HCT116 (cell line): ENCODE measurements at regions not wholly inside any gene's neighbourhood (a gene's known extent, or its start where the extent isn't known, plus 50 kb on each side); places are given as distances from the start of the nearest gene placed in this dataset.

Experiments used
- ATAC-seq: fragments of 200-7000 bp; cut with Tn5 transposase; 2 replicates; pipeline ENCODE4 v1.9.1; 2020; ENCODE audit warnings: mild to moderate bottlenecking, moderate library complexity
- BruUV-seq: library from RNA; stranded (reverse); fragments of 400-500 nt; replicated peaks from 2 replicates; lab custom pipeline; 2021; lab: Mats Ljungman, UMichigan
- CTCF ChIA-PET: fragments of 300-600 bp; sonication (Branson Sonifier 250); formaldehyde crosslinking; loops from one replicate; lab custom pipeline; 2021; ENCODE audit warnings: antibody characterized with exemption; lab: Charles Lee
- POLR2A ChIA-PET: fragments of 300-600, 350-600 bp; sonication (Branson Sonifier 250); formaldehyde crosslinking; loops from one replicate; lab custom pipeline; 2021; ENCODE audit warnings: antibody characterized with exemption; lab: Charles Lee
- RAD21 ChIA-PET, 2 experiments: fragments of 300-600 bp; sonication (Branson Sonifier 250); formaldehyde crosslinking; loops; one replicate each; lab custom pipeline; 2023; ENCODE audit warnings: low total read pairs in 2 of 2; ENCODE audit not compliant: uncharacterized antibody in 2 of 2, unreplicated experiment in 2 of 2, low non-redundant PET in 1 of 2; lab: Charles Lee
- DNase-seq: peaks from one replicate; pipeline ENCODE4 v3.0.0-alpha.2; 2010; ENCODE audit warnings: low read depth, low spot score
- H2AFZ ChIP-seq: fragments of 200-600 bp; shearing (Covaris generic), sonication (generic); 2 replicates; pipeline ENCODE4 v1.6.1; 2017; ENCODE audit warnings: low read depth, mixed run types, mixed read lengths, antibody characterized with exemption, low read length; ENCODE audit not compliant: poor library complexity, severe bottlenecking
- H3K27ac ChIP-seq: 2 replicates; pipeline ENCODE4 v1.5.1; 2012; ENCODE audit warnings: low read depth, low read length
- H3K27me3 ChIP-seq: fragments of 200-600 bp; sonication (generic); 2 replicates; pipeline ENCODE4 v1.6.1; 2016; ENCODE audit warnings: mixed run types, low read length, mixed read lengths; ENCODE audit not compliant: insufficient read depth
- H3K36me3 ChIP-seq, 2 experiments: fragments of 200-500 bp in 1 of 2; fragments of 200-600 bp in 1 of 2; sonication (Bioruptor generic) in 1 of 2; sonication (generic) in 1 of 2; 2 replicates each; pipeline versions ENCODE4 v1.5.1 to v1.6.1; 2014 to 2016; ENCODE audit warnings: low read length in 2 of 2, inconsistent platforms in 1 of 2, mixed read lengths in 1 of 2, mixed run types in 1 of 2; ENCODE audit not compliant: insufficient read depth in 2 of 2, control insufficient read depth in 1 of 2
- H3K4me1 ChIP-seq, 2 experiments: fragments of 200-600 bp in 1 of 2; sonication (generic) in 1 of 2; 2 replicates each; pipeline versions ENCODE4 v1.5.1 to v1.6.1; 2012 to 2017; ENCODE audit warnings: low read length in 2 of 2, inconsistent platforms in 1 of 2, mild to moderate bottlenecking in 1 of 2, mixed read lengths in 1 of 2, mixed run types in 1 of 2, moderate library complexity in 1 of 2; ENCODE audit not compliant: insufficient read depth in 2 of 2, control insufficient read depth in 1 of 2
- H3K4me2 ChIP-seq: fragments of 200-600 bp; sonication (generic); 2 replicates; pipeline ENCODE4 v1.6.1; 2017; ENCODE audit warnings: mixed run types, low read length, mixed read lengths
- H3K4me3 ChIP-seq, 2 experiments: fragments of 200-600 bp in 1 of 2; sonication (generic) in 1 of 2; replicated peaks in 1 of 2; 2 replicates each; pipeline ENCODE4 v1.5.1; 2011 to 2016; ENCODE audit warnings: low read length in 2 of 2, control low read depth in 1 of 2, low read depth in 1 of 2, mild to moderate bottlenecking in 1 of 2, mixed read lengths in 1 of 2, mixed run types in 1 of 2
- H3K79me2 ChIP-seq: fragments of 200-600 bp; sonication (generic); 2 replicates; pipeline ENCODE4 v1.6.1; 2017; ENCODE audit warnings: mild to moderate bottlenecking, mixed run types, low read length, moderate library complexity, mixed read lengths; ENCODE audit not compliant: insufficient read depth
- H3K9ac ChIP-seq: fragments of 200-600 bp; sonication (generic); 2 replicates; pipeline ENCODE4 v1.6.1; 2016; ENCODE audit warnings: low read length, mixed read lengths
- H3K9me2 ChIP-seq: fragments of 200-600 bp; sonication (generic), shearing (Covaris generic); 2 replicates; pipeline ENCODE4 v1.6.1; 2017; ENCODE audit warnings: mixed run types, mild to moderate bottlenecking, moderate library complexity; ENCODE audit not compliant: insufficient read depth
- H3K9me3 ChIP-seq, 2 experiments: fragments of 200-500 bp in 1 of 2; fragments of 200-600 bp in 1 of 2; sonication (Bioruptor generic) in 1 of 2; sonication (generic) in 1 of 2; 2 replicates each; pipeline ENCODE4 v1.6.1; 2014 to 2017; ENCODE audit warnings: low read length in 2 of 2, mixed read lengths in 2 of 2, inconsistent platforms in 1 of 2, low read depth in 1 of 2, mild to moderate bottlenecking in 1 of 2, mixed run types in 1 of 2, moderate library complexity in 1 of 2; ENCODE audit not compliant: control insufficient read depth in 1 of 2, insufficient read depth in 1 of 2
- H4K20me1 ChIP-seq: fragments of 200-600 bp; sonication (generic), shearing (Covaris generic); 2 replicates; pipeline ENCODE4 v1.6.1; 2017; ENCODE audit warnings: mixed run types, mild to moderate bottlenecking, moderate library complexity; ENCODE audit not compliant: insufficient read depth
- CBX3 ChIP-seq: IDR thresholded peaks from 2 replicates; pipeline ENCODE4 v1.6.1; 2012; ENCODE audit warnings: low read depth
- CEBPB ChIP-seq: IDR thresholded peaks from 2 replicates; pipeline ENCODE4 v1.6.1; 2012; ENCODE audit warnings: low read depth
- CTCF ChIP-seq, 3 experiments: fragments of 200-600 bp in 1 of 3; sonication (generic) in 1 of 3; IDR thresholded peaks in 2 of 3; conservative IDR thresholded peaks in 1 of 3; 2 replicates each; pipeline ENCODE4 v1.5.1; 2012 to 2017; ENCODE audit warnings: low read depth in 2 of 3, low read length in 2 of 3, antibody characterized with exemption in 1 of 3, borderline replicate concordance in 1 of 3, control low read depth in 1 of 3, mild to moderate bottlenecking in 1 of 3, mixed read lengths in 1 of 3, mixed run types in 1 of 3, moderate library complexity in 1 of 3; ENCODE audit not compliant: insufficient read depth in 1 of 3
- EGR1 ChIP-seq: IDR thresholded peaks from 2 replicates; pipeline ENCODE4 v1.6.1; 2012; ENCODE audit warnings: low read depth
- ELF1 ChIP-seq: IDR thresholded peaks from 2 replicates; pipeline ENCODE4 v1.6.1; 2012; ENCODE audit warnings: low read depth, borderline replicate concordance
- EZH2 ChIP-seq: fragments of 200-600 bp; sonication (generic); IDR thresholded peaks from 2 replicates; pipeline ENCODE4 v1.6.1; 2017; ENCODE audit warnings: antibody characterized with exemption, mixed run types
- EZH2phosphoT487 ChIP-seq: fragments of 200-600 bp; IDR thresholded peaks from 2 replicates; pipeline ENCODE4 v1.6.1; 2018; ENCODE audit warnings: antibody characterized with exemption, borderline replicate concordance
- MAX ChIP-seq: IDR thresholded peaks from 2 replicates; pipeline ENCODE4 v1.6.1; 2012
- POLR2A ChIP-seq: IDR thresholded peaks from 2 replicates; pipeline ENCODE4 v1.7.0; 2011; ENCODE audit warnings: borderline replicate concordance; ENCODE audit not compliant: insufficient read depth, insufficient read length; ENCODE audit errors: extremely low read depth
- RAD21 ChIP-seq: IDR thresholded peaks from 2 replicates; pipeline ENCODE4 v1.6.1; 2012; ENCODE audit warnings: low read depth, mild to moderate bottlenecking
- SIN3A ChIP-seq: IDR thresholded peaks from 2 replicates; pipeline ENCODE4 v1.6.1; 2012; ENCODE audit warnings: low read depth
- SRF ChIP-seq: IDR thresholded peaks from 2 replicates; pipeline ENCODE4 v1.6.1; 2012; ENCODE audit warnings: low read depth
- TCF7L2 ChIP-seq: IDR thresholded peaks from 2 replicates; pipeline ENCODE4 v1.7.0; 2011; ENCODE audit warnings: borderline replicate concordance, inconsistent platforms; ENCODE audit not compliant: insufficient read depth, insufficient read length; ENCODE audit errors: extremely low read depth
- YY1 ChIP-seq: IDR thresholded peaks from 2 replicates; pipeline ENCODE4 v1.6.1; 2011; ENCODE audit warnings: low read length, low read depth, moderate library complexity, mild to moderate bottlenecking; ENCODE audit not compliant: insufficient replicate concordance; ENCODE audit errors: extremely low read depth
- ZBTB33 ChIP-seq: IDR thresholded peaks from 2 replicates; pipeline ENCODE4 v1.6.1; 2011; ENCODE audit warnings: mild to moderate bottlenecking, low read length, moderate library complexity; ENCODE audit not compliant: insufficient replicate concordance; ENCODE audit errors: extremely low read depth
- ZFX ChIP-seq: fragments of 450-650 bp; IDR thresholded peaks from 2 replicates; pipeline ENCODE4 v1.6.1; 2017
- ZNF274 ChIP-seq: fragments of 200-500 bp; sonication (Bioruptor generic); IDR thresholded peaks from 2 replicates; pipeline ENCODE4 v1.6.1; 2014; ENCODE audit warnings: mild to moderate bottlenecking, low read depth, low read length, inconsistent platforms
- intact Hi-C: fragments of 100-400 bp; cut with micrococcal nuclease; formaldehyde crosslinking; loops from 2 replicates; pipeline ENCODE4 v1.10.0; 2022
- TF ChIP-seq, protein P1 (sequence below): IDR thresholded peaks from 2 replicates; pipeline ENCODE4 v1.6.1; 2012
- TF ChIP-seq, protein P2 (sequence below): IDR thresholded peaks from 2 replicates; pipeline ENCODE4 v1.6.1; 2012; ENCODE audit warnings: low read depth

GRCh38 chr5:103476811-103477210 is 85.8 kb downstream of the NUDT12 start:
- ChIA-PET CTCF (interaction anchor here (3.9 kb wide), 1 partner anchor 244 kb away, joined by 42 read pairs; no protein-coding TSS in a partner anchor), POLR2A (no interaction called here)
- no TSS peak for BruUV-seq

More at GRCh38 chr5:103476811-103477210, 85.8 kb downstream of the NUDT12 start:
- Histone ChIP-seq H3K4me1 (no peaks in the 10 kb centered on the region), H4K20me1 (no peaks in the 10 kb centered on the region), H3K4me3 (no peak overlapping the region), H3K9me2 (no peaks in the 10 kb centered on the region), H3K36me3 (no peaks in the 10 kb centered on the region), H3K27me3 (no peaks in the 10 kb centered on the region), H2AFZ (no peak overlapping the region), H3K27ac (no peak overlapping the region), H3K9ac (no peak overlapping the region), H3K79me2 (no peaks in the 10 kb centered on the region), H3K9me3 (no peaks in the 10 kb centered on the region), H3K4me2 (no peak overlapping the region)
- no peak for DNase-seq
- no peak for ATAC-seq
- RAD21 ChIA-PET = no interaction called here
- intact Hi-C loops = loop anchor here (5.0 to 10.0 kb wide), 3 partner anchors 340 to 922 kb away; no protein-coding TSS in a partner anchor
- no peak for TF ChIP-seq CEBPB
- TF ChIP-seq ZFX = no peak
- no peak for TF ChIP-seq MAX
- TF ChIP-seq POLR2A = no peak
- no peak for TF ChIP-seq CBX3
- TF ChIP-seq TCF7L2 = no peak
- TF ChIP-seq EGR1 = no peak
- no peak for TF ChIP-seq SRF
- TF ChIP-seq, protein P1, sequence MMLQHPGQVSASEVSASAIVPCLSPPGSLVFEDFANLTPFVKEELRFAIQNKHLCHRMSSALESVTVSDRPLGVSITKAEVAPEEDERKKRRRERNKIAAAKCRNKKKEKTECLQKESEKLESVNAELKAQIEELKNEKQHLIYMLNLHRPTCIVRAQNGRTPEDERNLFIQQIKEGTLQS = no peak
- TF ChIP-seq SIN3A = no peak
- no peak for TF ChIP-seq CTCF (IDR thresholded peaks at IDR 0.05 in 2 of 3, conservative IDR thresholded peaks at IDR 0.05 in 1 of 3; ENCODE audit: borderline replicate concordance in 1 of 3, insufficient read depth in 1 of 3, low read depth in 2 of 3, low read length in 2 of 3)
- TF ChIP-seq ZNF274 = no peak
- no peak for TF ChIP-seq ZBTB33
- TF ChIP-seq EZH2 = no peak
- TF ChIP-seq YY1 = no peak
- no peak for TF ChIP-seq ELF1
- TF ChIP-seq EZH2phosphoT487 = no peak
- TF ChIP-seq, protein P2, sequence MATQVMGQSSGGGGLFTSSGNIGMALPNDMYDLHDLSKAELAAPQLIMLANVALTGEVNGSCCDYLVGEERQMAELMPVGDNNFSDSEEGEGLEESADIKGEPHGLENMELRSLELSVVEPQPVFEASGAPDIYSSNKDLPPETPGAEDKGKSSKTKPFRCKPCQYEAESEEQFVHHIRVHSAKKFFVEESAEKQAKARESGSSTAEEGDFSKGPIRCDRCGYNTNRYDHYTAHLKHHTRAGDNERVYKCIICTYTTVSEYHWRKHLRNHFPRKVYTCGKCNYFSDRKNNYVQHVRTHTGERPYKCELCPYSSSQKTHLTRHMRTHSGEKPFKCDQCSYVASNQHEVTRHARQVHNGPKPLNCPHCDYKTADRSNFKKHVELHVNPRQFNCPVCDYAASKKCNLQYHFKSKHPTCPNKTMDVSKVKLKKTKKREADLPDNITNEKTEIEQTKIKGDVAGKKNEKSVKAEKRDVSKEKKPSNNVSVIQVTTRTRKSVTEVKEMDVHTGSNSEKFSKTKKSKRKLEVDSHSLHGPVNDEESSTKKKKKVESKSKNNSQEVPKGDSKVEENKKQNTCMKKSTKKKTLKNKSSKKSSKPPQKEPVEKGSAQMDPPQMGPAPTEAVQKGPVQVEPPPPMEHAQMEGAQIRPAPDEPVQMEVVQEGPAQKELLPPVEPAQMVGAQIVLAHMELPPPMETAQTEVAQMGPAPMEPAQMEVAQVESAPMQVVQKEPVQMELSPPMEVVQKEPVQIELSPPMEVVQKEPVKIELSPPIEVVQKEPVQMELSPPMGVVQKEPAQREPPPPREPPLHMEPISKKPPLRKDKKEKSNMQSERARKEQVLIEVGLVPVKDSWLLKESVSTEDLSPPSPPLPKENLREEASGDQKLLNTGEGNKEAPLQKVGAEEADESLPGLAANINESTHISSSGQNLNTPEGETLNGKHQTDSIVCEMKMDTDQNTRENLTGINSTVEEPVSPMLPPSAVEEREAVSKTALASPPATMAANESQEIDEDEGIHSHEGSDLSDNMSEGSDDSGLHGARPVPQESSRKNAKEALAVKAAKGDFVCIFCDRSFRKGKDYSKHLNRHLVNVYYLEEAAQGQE = no peak
- no peak for TF ChIP-seq RAD21
- TF ChIP-seq, all 23 proteins: peak for 0
